ENCODE measurements at regions not wholly inside any gene's neighbourhood (a gene's known extent, or its start where the extent isn't known, plus 50 kb on each side); places are given as distances from the start of the nearest gene placed in this dataset.

DNA sequence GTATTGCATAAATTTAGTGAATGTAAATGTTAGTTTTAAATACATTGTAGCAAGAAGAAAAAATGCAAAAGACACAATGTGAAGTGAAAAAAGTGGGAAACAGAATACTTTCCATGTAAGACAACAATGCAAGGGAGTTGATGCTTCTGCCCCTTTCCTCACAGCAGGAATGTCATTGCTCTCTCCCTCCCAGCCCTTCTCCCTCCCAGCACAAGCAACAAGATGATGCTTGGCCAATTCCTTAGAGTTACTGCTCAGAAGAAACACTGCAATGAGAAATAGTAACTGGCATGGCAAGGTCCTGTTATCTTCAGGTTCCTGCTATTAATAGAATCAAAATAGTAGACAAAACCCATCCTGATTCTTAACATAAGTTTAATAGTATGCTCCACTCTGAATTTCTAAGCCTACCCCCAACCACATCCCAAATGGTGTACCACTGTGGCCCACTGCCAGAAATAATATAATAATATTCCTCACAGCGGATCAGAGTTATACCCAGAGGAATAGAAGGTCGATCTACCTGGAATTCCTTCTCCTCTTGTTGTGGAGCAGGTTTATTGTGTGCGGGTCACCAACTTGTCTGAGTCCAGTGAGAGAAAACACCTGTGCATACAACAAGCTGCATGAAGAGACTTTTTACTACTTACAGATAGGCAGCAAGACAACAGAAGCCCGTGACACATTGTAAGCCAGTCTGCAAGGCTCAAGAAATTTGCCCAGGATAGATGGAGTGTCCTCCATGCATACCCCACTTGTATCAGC, 69.8 kb upstream of the SLC7A11 start:
- TF ChIP-seq, protein P1, sequence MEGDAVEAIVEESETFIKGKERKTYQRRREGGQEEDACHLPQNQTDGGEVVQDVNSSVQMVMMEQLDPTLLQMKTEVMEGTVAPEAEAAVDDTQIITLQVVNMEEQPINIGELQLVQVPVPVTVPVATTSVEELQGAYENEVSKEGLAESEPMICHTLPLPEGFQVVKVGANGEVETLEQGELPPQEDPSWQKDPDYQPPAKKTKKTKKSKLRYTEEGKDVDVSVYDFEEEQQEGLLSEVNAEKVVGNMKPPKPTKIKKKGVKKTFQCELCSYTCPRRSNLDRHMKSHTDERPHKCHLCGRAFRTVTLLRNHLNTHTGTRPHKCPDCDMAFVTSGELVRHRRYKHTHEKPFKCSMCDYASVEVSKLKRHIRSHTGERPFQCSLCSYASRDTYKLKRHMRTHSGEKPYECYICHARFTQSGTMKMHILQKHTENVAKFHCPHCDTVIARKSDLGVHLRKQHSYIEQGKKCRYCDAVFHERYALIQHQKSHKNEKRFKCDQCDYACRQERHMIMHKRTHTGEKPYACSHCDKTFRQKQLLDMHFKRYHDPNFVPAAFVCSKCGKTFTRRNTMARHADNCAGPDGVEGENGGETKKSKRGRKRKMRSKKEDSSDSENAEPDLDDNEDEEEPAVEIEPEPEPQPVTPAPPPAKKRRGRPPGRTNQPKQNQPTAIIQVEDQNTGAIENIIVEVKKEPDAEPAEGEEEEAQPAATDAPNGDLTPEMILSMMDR (IDR thresholded peaks at IDR 0.05) = no peak
- TF ChIP-seq POLR2AphosphoS5 (IDR thresholded peaks at IDR 0.05) = no peak
- TF ChIP-seq EP300 (IDR thresholded peaks at IDR 0.05) = no peak

Measured in esophagus muscularis mucosa (tissue), 4 donors.